Choroid plexus epithelial cell (primary cell): ENCODE measurements at regions not wholly inside any gene's neighbourhood (a gene's known extent, or its start where the extent isn't known, plus 50 kb on each side); places are given as distances from the start of the nearest gene placed in this dataset.

ENCODE experiments used
- DNase-seq: peaks from one replicate; pipeline ENCODE4 v3.0.0-alpha.2; 2010; ENCODE audit warnings: low read depth
- H3K4me3 ChIP-seq: 2 replicates; pipeline ENCODE4 v1.5.1; 2011; ENCODE audit warnings: low read depth, mild to moderate bottlenecking, control low read depth, low read length, moderate library complexity
- TF ChIP-seq, protein P1 (sequence below): conservative IDR thresholded peaks from 2 replicates; pipeline ENCODE4 v1.5.1; 2011; ENCODE audit warnings: low read depth, mild to moderate bottlenecking, control low read depth, inconsistent platforms, low read length, moderate library complexity

DNA sequence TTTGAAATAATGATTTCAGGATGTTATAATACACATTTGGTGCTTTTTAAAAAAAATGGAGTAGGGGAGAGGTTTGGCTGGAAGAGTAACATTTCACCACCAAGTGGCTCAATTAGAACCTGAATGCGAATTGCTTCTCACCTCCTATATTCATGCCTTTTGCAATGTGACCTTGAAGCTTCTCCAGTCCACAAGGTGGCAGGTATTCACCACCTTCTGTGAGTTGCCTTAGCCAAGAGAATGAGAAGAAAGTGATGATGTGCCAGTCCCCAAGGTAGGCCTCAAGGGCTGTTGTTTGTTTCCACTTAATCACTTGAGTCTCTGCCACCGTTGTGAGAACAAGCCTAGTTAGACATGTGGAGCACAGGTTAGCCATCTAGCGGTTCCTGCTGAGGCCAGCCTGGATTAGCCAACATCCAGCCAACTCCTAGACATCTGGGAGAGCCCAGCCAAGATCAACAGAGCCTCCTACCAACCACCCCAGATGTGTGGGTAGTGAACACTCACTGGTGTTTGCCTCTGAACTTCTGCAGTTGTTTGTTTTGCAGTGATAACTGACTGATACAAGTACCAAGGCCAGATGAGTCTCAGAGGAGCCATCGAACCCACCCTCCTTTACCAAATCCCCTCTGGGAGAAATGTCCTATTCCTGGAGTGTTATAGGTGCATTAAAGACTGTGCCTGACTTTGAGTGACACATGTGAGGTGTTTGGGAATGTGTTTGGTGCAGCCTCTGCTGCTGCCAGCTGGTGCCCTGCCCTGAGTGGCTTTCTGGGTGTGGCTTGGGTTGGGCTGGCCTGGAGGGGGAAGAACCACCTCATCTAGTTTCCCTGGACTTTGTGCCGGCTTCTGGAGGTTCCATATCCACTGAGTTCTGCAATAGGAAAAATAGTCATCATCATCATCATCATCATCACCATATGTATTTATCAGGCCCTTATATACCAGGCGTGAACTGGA lies 132.5 kb upstream of the RFLNA start:
- DNase-seq = peak; percentile 10
- TF ChIP-seq, protein P1, sequence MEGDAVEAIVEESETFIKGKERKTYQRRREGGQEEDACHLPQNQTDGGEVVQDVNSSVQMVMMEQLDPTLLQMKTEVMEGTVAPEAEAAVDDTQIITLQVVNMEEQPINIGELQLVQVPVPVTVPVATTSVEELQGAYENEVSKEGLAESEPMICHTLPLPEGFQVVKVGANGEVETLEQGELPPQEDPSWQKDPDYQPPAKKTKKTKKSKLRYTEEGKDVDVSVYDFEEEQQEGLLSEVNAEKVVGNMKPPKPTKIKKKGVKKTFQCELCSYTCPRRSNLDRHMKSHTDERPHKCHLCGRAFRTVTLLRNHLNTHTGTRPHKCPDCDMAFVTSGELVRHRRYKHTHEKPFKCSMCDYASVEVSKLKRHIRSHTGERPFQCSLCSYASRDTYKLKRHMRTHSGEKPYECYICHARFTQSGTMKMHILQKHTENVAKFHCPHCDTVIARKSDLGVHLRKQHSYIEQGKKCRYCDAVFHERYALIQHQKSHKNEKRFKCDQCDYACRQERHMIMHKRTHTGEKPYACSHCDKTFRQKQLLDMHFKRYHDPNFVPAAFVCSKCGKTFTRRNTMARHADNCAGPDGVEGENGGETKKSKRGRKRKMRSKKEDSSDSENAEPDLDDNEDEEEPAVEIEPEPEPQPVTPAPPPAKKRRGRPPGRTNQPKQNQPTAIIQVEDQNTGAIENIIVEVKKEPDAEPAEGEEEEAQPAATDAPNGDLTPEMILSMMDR = peak; percentile 8
- no peak overlapping the region for H3K4me3 ChIP-seq

DNA sequence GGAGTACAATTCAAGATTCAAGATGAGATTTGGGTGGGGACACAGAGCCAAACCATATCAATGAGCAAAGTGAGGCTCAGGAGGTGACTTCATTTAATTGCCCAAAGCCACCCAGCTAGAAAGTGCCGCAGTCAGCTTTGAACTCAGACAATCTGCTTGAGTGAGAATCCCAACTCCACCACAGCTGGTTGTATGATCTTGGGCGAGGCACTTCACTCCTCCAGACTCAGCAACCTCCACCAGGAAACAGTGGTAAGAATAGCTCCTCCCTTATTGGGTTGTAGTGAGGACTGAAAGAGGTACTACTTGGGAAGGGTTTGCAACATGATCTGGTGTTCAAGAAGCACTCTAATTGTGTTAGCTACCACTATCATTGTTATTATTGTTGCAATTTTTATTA lies 129.2 kb upstream of the RFLNA start:
- DNase-seq = no peak
- TF ChIP-seq, protein P1 = no peak
- H3K4me3 ChIP-seq = no peak overlapping the region

DNA sequence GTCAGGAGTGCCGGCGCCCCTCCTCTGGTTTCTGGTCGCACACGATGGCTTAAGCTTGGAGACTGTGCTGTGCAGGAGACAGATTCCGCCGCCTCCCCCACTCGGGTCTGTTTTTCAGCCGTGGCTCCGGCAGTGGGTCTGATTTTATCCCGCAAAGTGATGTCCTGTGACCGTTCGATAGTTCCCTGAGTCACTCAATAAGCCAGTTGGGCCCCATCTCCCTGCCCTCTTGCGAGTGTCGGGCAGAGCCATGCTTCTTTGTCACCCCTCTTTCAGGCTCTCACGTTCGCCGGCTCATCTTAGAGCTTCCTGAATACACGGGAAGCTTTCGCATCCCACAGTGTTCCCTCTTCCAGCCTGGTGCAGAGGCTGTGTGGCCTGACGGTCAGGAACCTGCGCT lies 127.8 kb upstream of the RFLNA start:
- H3K4me3 ChIP-seq = no peak overlapping the region
- DNase-seq = no peak
- TF ChIP-seq, protein P1 = no peak

DNA sequence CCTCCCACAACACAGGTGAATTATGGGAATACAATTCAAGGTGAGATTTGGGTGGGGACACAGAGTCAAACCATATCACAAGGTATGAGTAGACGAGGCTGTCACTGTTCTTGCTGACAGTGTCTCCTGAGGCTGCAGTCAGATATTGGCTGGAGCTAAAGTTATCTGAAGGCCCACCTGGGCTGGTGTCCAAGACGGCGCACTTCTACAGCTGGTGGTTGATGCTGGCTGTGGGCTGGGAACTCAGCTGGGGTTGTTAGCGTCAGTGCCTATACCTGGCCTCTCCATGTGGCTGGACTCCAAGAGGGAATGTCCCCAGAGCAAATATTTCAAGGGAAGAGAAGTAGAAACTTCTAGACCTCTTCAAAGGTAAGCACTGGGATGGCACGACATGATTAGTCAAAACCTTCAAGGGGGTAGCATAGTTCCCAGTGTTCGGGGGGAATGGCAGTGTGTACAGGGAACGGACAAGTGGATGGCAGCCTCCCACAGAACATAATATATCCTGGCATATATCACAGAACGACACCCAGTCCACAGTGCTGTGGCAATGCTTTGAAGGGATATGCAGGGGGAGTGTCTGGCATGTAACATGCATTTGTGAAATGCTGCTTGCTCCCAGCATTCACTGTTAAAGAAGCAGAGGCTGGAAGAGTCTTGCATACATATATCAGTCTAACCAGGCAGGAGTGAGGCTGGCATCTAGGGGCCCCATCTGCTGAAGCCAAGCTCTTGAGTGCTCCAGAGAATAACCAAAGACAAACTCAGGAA lies 126.7 kb upstream of the RFLNA start:
- H3K4me3 ChIP-seq = no peak overlapping the region
- no peak for DNase-seq
- TF ChIP-seq, protein P1 = no peak

DNA sequence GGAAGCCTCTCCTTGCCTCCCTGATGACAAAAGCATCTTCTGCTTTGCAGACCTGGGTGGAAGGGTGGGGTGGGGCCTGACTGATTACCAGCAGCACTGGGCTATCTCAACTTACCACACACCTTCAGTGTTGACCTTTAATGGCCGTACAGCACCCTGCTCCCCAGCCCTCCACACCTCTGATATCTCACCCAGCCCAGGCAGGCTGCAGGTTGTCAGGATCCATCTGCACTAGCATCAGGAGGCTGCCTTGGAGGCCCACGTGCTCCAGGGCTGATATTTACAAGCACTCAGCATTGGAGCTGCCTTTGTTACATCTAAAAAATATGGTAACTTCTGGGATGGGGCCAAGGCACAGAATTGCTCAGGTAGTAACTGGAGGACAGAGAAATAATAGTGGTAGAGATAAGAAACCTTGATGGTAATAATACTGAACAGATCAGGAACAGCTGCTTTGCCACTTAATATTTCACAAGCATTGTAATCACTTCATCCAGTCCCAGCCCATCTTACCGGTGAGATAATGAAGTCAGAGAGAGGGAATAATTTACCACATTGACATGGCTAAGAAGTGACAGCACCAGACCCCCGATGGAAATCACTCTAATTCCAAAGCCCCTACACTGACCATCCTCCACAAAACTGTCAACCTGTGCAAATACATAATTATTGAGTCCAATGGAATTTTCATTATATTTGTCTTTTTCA lies 125.2 kb upstream of the RFLNA start:
- no peak overlapping the region for H3K4me3 ChIP-seq
- no peak for DNase-seq
- TF ChIP-seq, protein P1 = no peak

DNA sequence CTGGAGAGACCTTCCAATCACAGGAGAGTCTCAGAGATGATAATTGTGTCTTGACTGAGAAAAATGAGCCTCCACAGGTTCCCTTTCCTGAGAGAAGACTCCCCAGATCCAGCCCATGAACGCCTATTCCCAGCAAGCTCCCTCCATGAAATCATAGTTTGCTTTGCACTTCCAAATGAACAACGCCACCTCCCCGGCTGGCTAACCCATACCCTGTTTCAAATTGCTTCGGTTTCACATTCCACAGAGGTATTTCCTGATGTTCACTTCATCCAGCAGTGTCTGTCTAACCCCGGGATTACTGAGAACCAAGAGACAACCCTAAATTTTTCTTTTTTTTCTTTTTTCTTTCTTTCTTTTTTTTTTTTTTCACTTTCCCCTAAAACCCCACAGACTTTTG lies 124.1 kb upstream of the RFLNA start:
- peak; percentile 32 for DNase-seq
- TF ChIP-seq, protein P1 = no peak
- no peak overlapping the region for H3K4me3 ChIP-seq
